H9 (cell line): ENCODE measurements at regions not wholly inside any gene's neighbourhood (a gene's known extent, or its start where the extent isn't known, plus 50 kb on each side); places are given as distances from the start of the nearest gene placed in this dataset.
A peak's percentile ranks its signal among the peaks of the same experiment; 100 is the strongest.

Experiments
- DNase-seq: peaks from one replicate; pipeline ENCODE4 v3.0.0-alpha.2; 2017
- H2AFZ ChIP-seq: one replicate; pipeline ENCODE4 v1.6.1; 2013; ENCODE audit warnings: mild to moderate bottlenecking, low read length, control low read depth, moderate library complexity
- H2AK5ac ChIP-seq: 2 replicates; pipeline ENCODE4 v1.6.1; 2013; ENCODE audit warnings: low read length, control low read depth, mixed read lengths; ENCODE audit not compliant: insufficient read length
- H2BK120ac ChIP-seq: one replicate; pipeline ENCODE4 v1.6.1; 2013; ENCODE audit warnings: low read depth, mild to moderate bottlenecking, low read length, control low read depth, inconsistent platforms; ENCODE audit not compliant: poor library complexity, severe bottlenecking
- H2BK12ac ChIP-seq: 2 replicates; pipeline ENCODE4 v1.6.1; 2013; ENCODE audit warnings: low read length, control low read depth, mixed read lengths, low read depth; ENCODE audit not compliant: insufficient read length
- H2BK15ac ChIP-seq: 2 replicates; pipeline ENCODE4 v1.6.1; 2013; ENCODE audit warnings: low read depth, low read length, control low read depth
- H2BK20ac ChIP-seq: one replicate; pipeline ENCODE4 v1.6.1; 2013; ENCODE audit warnings: low read depth, mild to moderate bottlenecking, low read length, control low read depth, inconsistent platforms; ENCODE audit not compliant: poor library complexity, severe bottlenecking
- H2BK5ac ChIP-seq: 2 replicates; pipeline ENCODE4 v1.6.1; 2013; ENCODE audit warnings: low read length, control low read depth, mixed read lengths; ENCODE audit not compliant: insufficient read length
- H3K14ac ChIP-seq: 2 replicates; pipeline ENCODE4 v1.6.1; 2013; ENCODE audit warnings: low read length, control low read depth; ENCODE audit not compliant: insufficient read depth
- H3K18ac ChIP-seq: 2 replicates; pipeline ENCODE4 v1.6.1; 2013; ENCODE audit warnings: low read depth, mild to moderate bottlenecking, mixed read lengths, low read length, control low read depth; ENCODE audit not compliant: insufficient read length
- H3K23ac ChIP-seq: 2 replicates; pipeline ENCODE4 v1.6.1; 2013; ENCODE audit warnings: low read length, control low read depth, mixed read lengths, low read depth; ENCODE audit not compliant: insufficient read length
- H3K23me2 ChIP-seq: 2 replicates; pipeline ENCODE4 v1.6.1; 2013; ENCODE audit warnings: low read depth, mild to moderate bottlenecking, mixed read lengths, low read length, control low read depth; ENCODE audit not compliant: insufficient read length, poor library complexity, severe bottlenecking
- H3K27ac ChIP-seq: 2 replicates; pipeline ENCODE4 v1.5.1; 2013; ENCODE audit warnings: low read length, control low read depth, mixed read lengths, low read depth; ENCODE audit not compliant: insufficient read length
- H3K27me3 ChIP-seq: 2 replicates; pipeline ENCODE4 v1.6.1; 2013; ENCODE audit warnings: low read length, control low read depth, inconsistent platforms; ENCODE audit not compliant: insufficient read depth
- H3K4ac ChIP-seq: 2 replicates; pipeline ENCODE4 v1.6.1; 2013; ENCODE audit warnings: low read depth, mild to moderate bottlenecking, control low read depth, inconsistent platforms, low read length, moderate library complexity
- H3K4me1 ChIP-seq: 2 replicates; pipeline ENCODE4 v1.6.1; 2013; ENCODE audit warnings: low read length, control low read depth, inconsistent platforms; ENCODE audit not compliant: insufficient read depth
- H3K4me2 ChIP-seq: 2 replicates; pipeline ENCODE4 v1.6.1; 2013; ENCODE audit warnings: low read length, control low read depth, mixed read lengths; ENCODE audit not compliant: insufficient read length, insufficient read depth
- H3K56ac ChIP-seq: 2 replicates; pipeline ENCODE4 v1.6.1; 2013; ENCODE audit warnings: low read depth, mild to moderate bottlenecking, mixed read lengths, low read length, control low read depth; ENCODE audit not compliant: insufficient read length
- H3K79me1 ChIP-seq: 2 replicates; pipeline ENCODE4 v1.6.1; 2013; ENCODE audit warnings: low read depth, mild to moderate bottlenecking, moderate library complexity, low read length, control low read depth, inconsistent platforms; ENCODE audit not compliant: insufficient read depth, poor library complexity, severe bottlenecking
- H3K79me2 ChIP-seq: 2 replicates; pipeline ENCODE4 v1.6.1; 2013; ENCODE audit warnings: low read length, control low read depth, inconsistent platforms; ENCODE audit not compliant: insufficient read depth
- H3K9ac ChIP-seq: 2 replicates; pipeline ENCODE4 v1.6.1; 2013; ENCODE audit warnings: low read length, control low read depth, mixed read lengths; ENCODE audit not compliant: insufficient read length; ENCODE audit errors: extremely low read depth
- H3K9me3 ChIP-seq: one replicate; pipeline ENCODE4 v1.6.1; 2013; ENCODE audit warnings: low read depth, low read length, inconsistent platforms; ENCODE audit not compliant: control insufficient read depth
- H3T11ph ChIP-seq: one replicate; pipeline ENCODE4 v1.6.1; 2013; ENCODE audit warnings: mild to moderate bottlenecking, low read length, control low read depth, inconsistent platforms
- H4K20me1 ChIP-seq: one replicate; pipeline ENCODE4 v1.6.1; 2013; ENCODE audit not compliant: control insufficient read depth, insufficient read length, insufficient read depth
- H4K5ac ChIP-seq: 2 replicates; pipeline ENCODE4 v1.6.1; 2013; ENCODE audit warnings: low read depth, mild to moderate bottlenecking, mixed read lengths, low read length, control low read depth; ENCODE audit not compliant: insufficient read length
- H4K8ac ChIP-seq: replicated peaks from 2 replicates; pipeline ENCODE4 v1.6.1; 2013; ENCODE audit warnings: low read length, control low read depth, mixed read lengths, low read depth; ENCODE audit not compliant: insufficient read length
- H4K91ac ChIP-seq: 2 replicates; pipeline ENCODE4 v1.6.1; 2013; ENCODE audit warnings: low read depth, mild to moderate bottlenecking, moderate library complexity, mixed read lengths, low read length, control low read depth; ENCODE audit not compliant: insufficient read length
- H3K27ac Mint-ChIP-seq, 3 experiments: 2 replicates in 2 of 3; 3 replicates in 1 of 3; pipeline ENCODE4 v1.8.0; 2020 to 2021; ENCODE audit warnings: mixed read lengths in 3 of 3, mild to moderate bottlenecking in 1 of 3, moderate library complexity in 1 of 3
- H3K27me3 Mint-ChIP-seq: 2 replicates; pipeline ENCODE4 v1.8.0; 2021; ENCODE audit warnings: low read depth, mild to moderate bottlenecking, moderate library complexity, mixed read lengths
- H3K36me3 Mint-ChIP-seq, 3 experiments: 2 replicates in 2 of 3; 3 replicates in 1 of 3; pipeline ENCODE4 v1.8.0; 2020 to 2021; ENCODE audit warnings: low read depth in 3 of 3, mixed read lengths in 3 of 3; ENCODE audit not compliant: insufficient read depth in 1 of 3
- H3K4me1 Mint-ChIP-seq, 2 experiments: 2 replicates each; pipeline ENCODE4 v1.8.0; 2020; ENCODE audit warnings: mixed read lengths in 2 of 2
- H3K4me3 Mint-ChIP-seq, 2 experiments: 2 replicates in 1 of 2; 3 replicates in 1 of 2; pipeline ENCODE4 v1.8.0; 2020 to 2021; ENCODE audit warnings: mild to moderate bottlenecking in 2 of 2, mixed read lengths in 2 of 2, moderate library complexity in 1 of 2
- H3K9me3 Mint-ChIP-seq, 2 experiments: 2 replicates in 1 of 2; 3 replicates in 1 of 2; pipeline ENCODE4 v1.8.0; 2020; ENCODE audit warnings: mild to moderate bottlenecking in 2 of 2, mixed read lengths in 2 of 2, moderate library complexity in 1 of 2
- WGBS: extraction: QIAGEN DNeasy Blood & Tissue Kit; methylation state at CpG from one replicate; pipeline ENCODE4 v1.1.7; 2013; ENCODE audit warnings: missing lambda C conversion rate, low lambda C conversion rate, mixed read lengths; ENCODE audit not compliant: insufficient read length; ENCODE audit errors: extremely low coverage; 5-methylcytosine and 5-hydroxymethylcytosine counted together
- TF ChIP-seq, protein P1 (sequence below): fragments of 200-600 bp; sonication (generic); conservative IDR thresholded peaks from 3 replicates; pipeline ENCODE4 v1.8.0; 2021; ENCODE audit warnings: antibody characterized with exemption, mild to moderate bottlenecking

DNA sequence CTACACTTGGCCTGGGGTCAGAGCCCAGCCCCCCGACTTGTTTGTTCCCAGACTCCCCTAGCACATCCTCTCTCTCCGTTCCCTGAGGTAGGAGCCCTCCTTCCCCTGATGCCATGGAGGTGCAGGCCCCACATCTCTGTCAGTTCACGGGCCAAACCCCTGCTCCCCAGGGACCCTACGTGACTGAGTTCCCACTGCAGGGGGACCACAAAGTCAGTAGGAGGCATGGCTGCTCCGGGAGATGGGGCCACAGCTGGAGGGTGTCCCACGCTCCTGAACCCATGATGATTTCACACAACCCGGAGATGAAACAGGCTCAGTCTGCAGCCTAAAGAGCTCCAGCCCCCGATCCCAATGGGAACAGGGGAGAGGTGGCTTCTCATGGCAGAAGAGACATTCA is 272.2 kb downstream of the NPHP4 start:
- Histone ChIP-seq H3K79me1 (no peaks in the 10 kb centered on the region), H4K20me1 (no peaks in the 10 kb centered on the region), H2AK5ac (no peak overlapping the region), H3K56ac (no peak overlapping the region), H3K27ac (no peak overlapping the region), H3K23me2 (no peaks in the 10 kb centered on the region), H3K9ac (no peak overlapping the region), H3K4me1 (no peaks in the 10 kb centered on the region; the same call in 1 of the 2 replicates), H4K8ac (no peak overlapping the region), H3K79me2 (no peaks in the 10 kb centered on the region), H3K9me3 (no peaks in the 10 kb centered on the region), H3K27me3 (no peaks in the 10 kb centered on the region), H2AFZ (no peak overlapping the region), H3K4me2 (no peak overlapping the region), H2BK20ac (no peak overlapping the region), H2BK15ac (no peak overlapping the region), H4K91ac (no peak overlapping the region), H3K18ac (no peak overlapping the region), H3K23ac (no peak overlapping the region), H3T11ph (no peak overlapping the region), H2BK12ac (no peak overlapping the region), H2BK120ac (no peak overlapping the region), H3K4ac (no peak overlapping the region), H2BK5ac (no peak overlapping the region), H4K5ac (no peak overlapping the region), H3K14ac (no peak overlapping the region)
- DNase-seq, result peak; percentile 17
- no peak overlapping the region for H3K27ac Mint-ChIP-seq
- TF ChIP-seq, protein P1, sequence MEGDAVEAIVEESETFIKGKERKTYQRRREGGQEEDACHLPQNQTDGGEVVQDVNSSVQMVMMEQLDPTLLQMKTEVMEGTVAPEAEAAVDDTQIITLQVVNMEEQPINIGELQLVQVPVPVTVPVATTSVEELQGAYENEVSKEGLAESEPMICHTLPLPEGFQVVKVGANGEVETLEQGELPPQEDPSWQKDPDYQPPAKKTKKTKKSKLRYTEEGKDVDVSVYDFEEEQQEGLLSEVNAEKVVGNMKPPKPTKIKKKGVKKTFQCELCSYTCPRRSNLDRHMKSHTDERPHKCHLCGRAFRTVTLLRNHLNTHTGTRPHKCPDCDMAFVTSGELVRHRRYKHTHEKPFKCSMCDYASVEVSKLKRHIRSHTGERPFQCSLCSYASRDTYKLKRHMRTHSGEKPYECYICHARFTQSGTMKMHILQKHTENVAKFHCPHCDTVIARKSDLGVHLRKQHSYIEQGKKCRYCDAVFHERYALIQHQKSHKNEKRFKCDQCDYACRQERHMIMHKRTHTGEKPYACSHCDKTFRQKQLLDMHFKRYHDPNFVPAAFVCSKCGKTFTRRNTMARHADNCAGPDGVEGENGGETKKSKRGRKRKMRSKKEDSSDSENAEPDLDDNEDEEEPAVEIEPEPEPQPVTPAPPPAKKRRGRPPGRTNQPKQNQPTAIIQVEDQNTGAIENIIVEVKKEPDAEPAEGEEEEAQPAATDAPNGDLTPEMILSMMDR, result no peak
- H3K9me3 Mint-ChIP-seq, result peaks cover 9 to 11% of the 10 kb centered on the region in 2 experiments
- H3K4me3 Mint-ChIP-seq, result no peak overlapping the region
- WGBS, result no CpG with 5 or more reads among the region's 8 CpGs
- peaks cover 22% of the 10 kb centered on the region for H3K27me3 Mint-ChIP-seq
- peaks cover 32 to 33% of the 10 kb centered on the region in 2 experiments for H3K4me1 Mint-ChIP-seq
- H3K36me3 Mint-ChIP-seq, result peaks cover 1 to 10% (median 3%) of the 10 kb centered on the region in 3 experiments; a peak in 4 of 7 replicates
